Hematopoietic multipotent progenitor cell treated with erythropoietin and hydrocortisone succinate and interleukin-3 and kit ligand, for 6 days (in vitro differentiated cells): ENCODE measurements at regions not wholly inside any gene's neighbourhood (a gene's known extent, or its start where the extent isn't known, plus 50 kb on each side); places are given as distances from the start of the nearest gene placed in this dataset.
"Not testable (repeated sequence)": the region's sequence is repeated elsewhere in the genome, so short reads cannot be mapped to it uniquely, and the experiment has no call there.

Experiments used
- DNase-seq: peaks from one replicate; pipeline ENCODE4 v3.0.0-alpha.2; 2015

DNA sequence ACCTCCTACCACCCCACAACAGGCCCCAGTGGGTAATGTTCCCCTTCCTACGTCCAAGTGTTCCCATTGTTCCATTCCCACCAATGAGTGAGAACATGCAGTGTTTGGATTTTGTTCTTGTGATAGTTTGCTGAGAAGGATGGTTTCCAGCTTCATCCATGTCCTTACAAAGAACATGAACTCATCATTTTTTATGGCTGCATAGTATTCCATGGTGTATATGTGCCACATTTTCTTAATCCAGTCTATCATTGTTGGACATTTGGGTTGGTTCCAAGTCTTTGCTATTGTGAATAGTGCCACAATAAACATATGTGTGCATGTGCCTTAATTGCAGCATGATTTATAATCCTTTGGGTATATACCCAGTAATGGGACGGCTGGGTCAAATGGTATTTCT lies 81.6 kb downstream of the P2RY10 start:
- DNase-seq: not testable (repeated sequence)

GRCh38 chrX:79035421-79035820 lies 90.2 kb downstream of the P2RY10 start:
- no peak for DNase-seq

GRCh38 chrX:79036157-79036880 lies 91.1 kb downstream of the P2RY10 start:
- DNase-seq: peak; percentile 3

GRCh38 chrX:79065696-79066095 lies 78.8 kb upstream of the GPR174 start:
- peak; percentile 14 for DNase-seq

DNA sequence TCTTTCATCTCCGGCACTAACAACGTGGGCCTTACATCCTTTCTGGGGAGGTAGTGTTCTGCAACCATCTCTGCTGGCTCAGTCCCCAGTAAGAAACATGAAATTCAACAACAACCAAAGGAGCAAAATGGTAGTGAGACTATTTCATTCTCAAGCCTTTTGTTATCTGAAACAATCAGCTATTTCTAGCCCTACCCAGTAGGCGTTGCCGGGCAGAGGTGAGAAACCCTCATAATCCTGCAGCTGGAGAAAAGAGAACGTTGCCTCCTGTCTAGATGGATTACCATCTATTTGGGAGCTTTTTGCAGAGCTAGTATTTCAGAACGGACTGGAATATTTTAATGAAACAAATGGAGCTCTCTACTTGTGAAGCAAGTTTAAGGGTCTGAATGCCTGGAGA lies 66.4 kb upstream of the GPR174 start:
- no peak for DNase-seq

GRCh38 chrX:79079477-79079876 lies 65.0 kb upstream of the GPR174 start:
- no peak for DNase-seq

- DNase-seq: no peak
These were observed 64.3 kb upstream of the GPR174 start for GRCh38 chrX:79080141-79080540.

- peak; percentile 57 for DNase-seq
These were observed 62.5 kb upstream of the GPR174 start for GRCh38 chrX:79081895-79082512.

- no peak for DNase-seq
These were observed 61.6 kb upstream of the GPR174 start for GRCh38 chrX:79082899-79083298.

DNA sequence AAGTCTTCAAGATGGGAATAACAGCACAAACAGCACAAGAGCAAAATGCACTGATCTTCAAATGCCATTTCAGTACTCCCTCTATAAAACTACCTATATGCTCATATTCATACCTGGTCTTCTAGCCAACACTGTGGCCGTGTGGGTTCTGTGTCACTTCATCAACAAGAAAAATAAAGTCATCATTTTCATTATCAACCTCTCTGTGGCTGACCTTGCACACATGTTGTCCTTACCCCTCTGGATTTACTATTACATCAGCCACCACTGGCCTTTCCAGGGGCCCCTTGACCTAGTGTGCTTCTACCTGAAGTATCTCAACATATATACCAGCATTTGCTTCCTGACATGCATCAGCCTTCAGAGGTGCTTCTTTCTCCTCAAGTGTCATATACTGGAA lies 59.6 kb upstream of the GPR174 start:
- no peak for DNase-seq

DNA sequence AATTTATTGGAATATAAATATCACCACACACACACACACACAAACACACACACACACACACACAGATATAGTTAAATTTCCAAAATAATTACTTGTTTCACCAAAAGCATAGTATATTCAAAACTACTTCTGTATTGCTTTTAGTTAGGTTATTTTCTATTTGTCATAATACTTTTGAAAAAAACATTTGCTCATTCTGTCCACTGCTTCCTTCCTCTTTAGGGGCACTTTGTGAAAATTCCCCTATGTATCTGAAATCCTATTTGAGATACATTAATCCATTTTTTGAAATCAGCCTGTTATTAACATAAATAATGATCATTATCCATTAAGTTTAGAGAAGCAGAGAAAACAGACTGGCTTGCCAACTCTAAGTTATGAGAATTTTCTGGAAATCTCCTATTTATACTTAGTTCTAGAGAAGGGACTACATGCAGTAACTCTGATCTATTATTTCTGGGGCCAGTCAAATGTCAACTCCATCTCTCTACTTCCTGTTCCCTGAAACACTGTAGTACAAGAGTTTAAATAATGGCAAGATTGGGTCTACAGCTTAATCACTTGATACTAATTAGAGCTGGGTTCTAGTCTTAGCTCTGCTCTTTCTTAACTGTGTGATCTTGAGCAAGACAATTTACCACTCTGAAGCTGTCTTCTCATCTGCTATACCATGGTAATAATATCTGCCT lies 54.4 kb upstream of the GPR174 start:
- DNase-seq: no peak

DNA sequence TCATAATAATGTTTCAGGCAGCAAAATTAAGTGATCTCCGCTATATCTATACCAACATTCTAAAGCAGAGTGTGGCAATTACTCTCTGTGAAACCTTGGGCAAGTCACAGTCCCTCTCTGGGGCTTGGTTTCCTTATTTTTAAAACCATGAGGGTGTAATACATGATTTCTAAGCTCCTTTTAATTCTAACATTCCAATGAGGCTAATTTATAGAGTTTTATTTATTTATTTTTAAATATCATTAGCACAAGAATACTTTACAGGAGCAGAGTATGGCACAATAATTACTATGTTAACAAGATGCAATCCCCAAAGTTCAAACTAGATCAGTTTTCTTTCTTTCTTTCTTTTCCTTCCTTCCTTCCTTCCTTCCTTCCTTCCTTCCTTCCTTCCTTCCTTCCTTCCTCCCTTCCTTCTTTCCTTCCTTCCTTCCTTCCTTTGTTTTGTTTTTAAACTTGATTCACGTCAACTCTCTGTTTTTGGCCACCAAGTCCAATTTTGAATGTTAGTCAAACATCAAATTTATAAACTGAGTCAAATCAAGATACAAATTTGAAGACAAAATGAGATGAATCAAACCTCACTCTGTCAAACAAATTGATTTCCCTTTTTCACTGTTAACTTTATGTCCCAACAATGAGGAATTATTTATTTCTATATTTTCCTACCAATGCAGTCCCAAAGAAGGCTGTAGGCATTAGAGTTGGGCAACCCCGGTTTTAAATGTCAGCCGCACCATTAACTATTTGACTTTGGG lies 50.2 kb upstream of the GPR174 start:
- no peak for DNase-seq
